ENCODE measurements at regions not wholly inside any gene's neighbourhood (a gene's known extent, or its start where the extent isn't known, plus 50 kb on each side); places are given as distances from the start of the nearest gene placed in this dataset.

- TF ChIP-seq POLR2A (IDR thresholded peaks at IDR 0.05) = no peak
- TF ChIP-seq CTCF (IDR thresholded peaks at IDR 0.05) = no peak
Measured at GRCh38 chr5:146962801-146963355, 84.3 kb upstream of the PPP2R2B start.
